A172 (cell line): ENCODE measurements at regions not wholly inside any gene's neighbourhood (a gene's known extent, or its start where the extent isn't known, plus 50 kb on each side); places are given as distances from the start of the nearest gene placed in this dataset.
"Not testable (repeated sequence)": the region's sequence is repeated elsewhere in the genome, so short reads cannot be mapped to it uniquely, and the experiment has no call there.

Source experiments
- DNase-seq: peaks from one replicate; pipeline ENCODE4 v3.0.0-alpha.2; 2015; ENCODE audit warnings: low spot score

DNA sequence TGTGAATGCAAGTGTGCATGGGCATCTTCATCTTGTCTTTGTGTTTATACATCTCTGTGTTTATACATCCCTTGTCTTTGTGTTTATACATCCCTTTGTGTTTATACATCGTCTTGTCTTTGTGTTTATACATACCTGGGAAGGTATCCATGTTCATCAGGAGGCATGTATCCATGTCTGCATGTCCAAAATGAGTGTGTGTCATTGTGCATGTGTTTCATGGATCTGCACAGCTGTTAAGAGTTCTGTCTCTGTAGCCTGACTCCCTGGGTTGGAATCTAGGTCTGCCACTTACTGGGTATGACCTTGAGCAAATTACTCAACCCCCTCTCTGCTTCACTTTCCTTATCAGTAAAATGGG, 50.1 kb upstream of the SIRPA start:
- DNase-seq = no peak

DNA sequence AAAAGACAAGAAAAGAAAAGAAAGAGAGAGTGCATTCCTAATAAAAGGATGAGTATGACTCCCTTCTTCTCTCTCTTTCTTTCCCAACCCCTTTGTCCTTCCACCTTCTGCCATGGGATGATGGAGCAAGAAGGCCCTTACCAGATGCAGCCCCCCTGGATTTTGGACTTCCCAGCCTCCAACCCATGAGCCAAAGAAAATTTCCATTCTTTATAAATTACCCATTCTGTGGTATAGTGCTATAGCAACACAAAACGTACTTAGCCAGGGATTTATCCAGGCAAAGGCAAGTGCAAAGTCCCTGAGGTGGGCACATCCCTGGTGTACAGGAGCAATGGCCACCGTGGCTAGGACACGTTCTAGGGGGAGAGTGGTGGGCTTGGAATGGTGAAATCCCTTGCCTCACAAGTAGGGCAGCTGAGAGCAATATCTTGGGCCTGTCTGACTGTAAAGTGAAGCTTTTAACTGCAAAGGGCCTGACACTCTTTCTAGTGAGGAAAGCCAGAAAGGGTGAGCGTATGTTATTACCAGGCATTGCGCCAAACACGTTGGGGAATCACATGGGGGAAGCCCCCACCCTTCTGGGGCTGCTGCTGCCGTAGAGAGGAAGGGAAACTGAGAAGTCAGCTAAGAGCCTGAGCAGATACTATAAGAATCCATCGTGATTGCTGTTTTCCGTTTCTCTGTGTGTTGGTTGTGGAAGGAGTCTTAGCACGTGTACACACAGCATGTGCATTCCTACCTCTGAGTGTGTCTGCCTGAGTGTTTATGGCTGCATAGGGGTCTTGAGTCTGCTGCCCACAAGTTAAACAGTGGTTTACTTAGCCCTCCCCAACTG, 50.7 kb upstream of the SIRPA start:
- DNase-seq = no peak

DNA sequence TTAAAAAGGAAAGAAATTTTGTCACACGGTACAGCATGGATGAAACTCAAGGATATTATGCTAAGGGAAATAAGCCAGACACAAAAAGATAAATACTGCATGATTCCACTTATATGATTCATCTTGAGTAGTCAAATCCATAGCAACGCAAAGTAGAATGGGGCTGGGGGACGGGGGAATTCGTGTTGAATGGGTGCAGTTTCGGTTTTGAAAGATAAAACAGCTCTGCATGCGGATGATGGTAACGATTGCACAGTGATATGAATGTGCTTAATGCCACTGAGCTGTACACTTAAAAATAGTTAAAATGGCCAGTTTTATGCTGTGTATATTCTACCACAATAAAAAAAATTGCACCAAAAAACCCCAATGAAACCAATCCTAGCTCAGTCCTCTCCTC, 52.9 kb upstream of the SIRPA start:
- DNase-seq = no peak

DNA sequence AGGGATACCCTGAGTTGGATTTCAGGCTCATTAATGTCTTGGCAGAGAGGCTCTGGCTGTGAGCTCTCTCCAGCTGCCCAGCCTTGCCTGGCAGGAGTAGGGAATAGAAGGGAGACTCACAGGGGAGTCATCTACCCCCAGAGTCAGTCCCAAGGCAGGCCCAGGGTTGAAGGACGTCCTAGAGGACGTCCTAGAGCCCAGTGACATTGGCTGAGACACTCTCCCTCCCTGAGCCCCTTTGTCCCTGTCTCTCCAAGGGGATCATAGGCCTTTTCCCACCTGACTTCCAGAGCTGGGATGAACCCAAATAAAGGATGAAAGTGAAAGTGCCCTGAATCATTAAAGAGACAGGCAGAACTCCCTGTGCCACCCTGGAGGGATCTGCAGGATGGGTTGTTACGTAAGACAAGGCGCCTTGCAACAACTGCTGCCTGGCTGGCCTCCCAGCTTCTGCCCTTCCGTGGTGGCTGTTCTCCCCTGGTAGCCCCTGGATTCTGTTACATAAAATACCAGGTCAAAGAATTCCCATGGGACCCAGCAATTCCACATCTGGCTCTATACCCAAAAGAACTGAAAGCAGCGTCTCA, 53.6 kb upstream of the SIRPA start:
- no peak for DNase-seq

DNA sequence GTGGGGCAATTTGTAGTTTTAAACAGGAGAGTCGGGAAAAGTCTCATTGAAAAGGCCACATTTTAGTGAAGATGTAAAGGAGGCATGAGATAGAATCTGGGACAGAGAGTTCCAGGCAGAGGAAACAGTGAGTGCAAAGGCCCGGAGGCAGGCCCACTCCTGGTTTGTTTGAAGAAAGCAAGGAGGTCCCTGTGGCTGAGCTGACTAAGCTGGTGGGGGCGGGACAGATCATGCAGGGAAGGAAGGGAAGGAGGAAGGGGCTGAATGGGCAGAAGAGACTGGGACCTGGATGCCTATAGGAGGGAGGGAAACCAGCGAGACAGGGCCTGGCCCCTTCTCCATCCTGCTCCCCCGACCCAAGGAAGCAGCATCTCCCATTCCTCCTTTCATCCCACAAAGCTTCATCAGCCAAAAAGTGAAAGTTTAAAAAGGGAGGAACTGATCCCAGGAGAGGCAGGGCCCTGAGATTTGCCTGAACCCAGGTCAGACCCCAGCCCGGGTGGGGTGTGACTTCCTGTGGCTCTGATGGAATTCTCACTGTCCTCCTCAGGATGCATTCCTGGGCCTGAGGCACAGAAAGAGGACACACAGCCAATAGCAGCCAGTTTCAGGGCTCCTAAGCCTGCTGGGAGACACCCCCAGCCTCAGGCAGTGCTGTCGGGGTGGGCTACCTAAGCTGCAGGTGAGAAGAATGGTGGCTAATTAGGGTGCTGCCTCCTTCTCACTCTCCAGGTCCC, 54.2 kb upstream of the SIRPA start:
- no peak for DNase-seq

DNA sequence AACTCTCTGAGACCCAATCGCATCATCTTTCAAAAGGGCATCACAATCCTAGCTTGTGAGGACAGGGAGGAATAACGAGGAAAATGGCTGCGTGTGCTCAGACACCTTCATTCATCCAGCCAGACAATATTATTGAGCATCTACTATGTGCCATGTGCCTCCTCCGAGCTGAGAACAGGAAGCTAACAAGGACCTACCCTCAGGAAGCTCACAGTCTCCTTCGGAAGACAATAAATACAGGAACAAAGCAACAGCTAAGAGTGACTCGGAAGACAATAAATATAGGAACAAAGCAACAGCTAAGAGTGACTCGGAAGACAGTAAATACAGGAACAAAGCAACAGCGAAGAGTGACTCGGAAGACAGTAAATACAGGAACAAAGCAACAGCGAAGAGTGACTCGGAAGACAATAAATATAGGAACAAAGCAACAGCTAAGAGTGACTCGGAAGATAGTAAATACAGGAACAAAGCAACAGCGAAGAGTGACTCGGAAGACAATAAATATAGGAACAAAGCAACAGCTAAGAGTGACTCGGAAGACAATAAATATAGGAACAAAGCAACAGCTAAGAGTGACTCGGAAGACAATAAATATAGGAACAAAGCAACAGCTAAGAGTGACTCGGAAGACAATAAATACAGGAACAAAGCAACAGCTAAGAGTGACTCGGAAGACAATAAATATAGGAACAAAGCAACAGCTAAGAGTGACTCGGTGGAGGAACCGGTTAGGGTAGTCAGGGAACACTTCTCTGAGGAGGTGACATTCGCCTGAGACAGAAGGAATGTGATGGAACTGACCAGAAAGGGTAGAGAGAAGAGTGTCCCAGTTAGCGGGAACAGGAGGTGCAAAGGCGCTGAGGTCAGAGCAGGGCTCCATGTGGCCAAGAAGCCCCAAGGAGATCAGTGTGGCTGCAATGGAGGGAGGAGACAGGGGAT, 55.6 kb upstream of the SIRPA start:
- DNase-seq = not testable (repeated sequence)

DNA sequence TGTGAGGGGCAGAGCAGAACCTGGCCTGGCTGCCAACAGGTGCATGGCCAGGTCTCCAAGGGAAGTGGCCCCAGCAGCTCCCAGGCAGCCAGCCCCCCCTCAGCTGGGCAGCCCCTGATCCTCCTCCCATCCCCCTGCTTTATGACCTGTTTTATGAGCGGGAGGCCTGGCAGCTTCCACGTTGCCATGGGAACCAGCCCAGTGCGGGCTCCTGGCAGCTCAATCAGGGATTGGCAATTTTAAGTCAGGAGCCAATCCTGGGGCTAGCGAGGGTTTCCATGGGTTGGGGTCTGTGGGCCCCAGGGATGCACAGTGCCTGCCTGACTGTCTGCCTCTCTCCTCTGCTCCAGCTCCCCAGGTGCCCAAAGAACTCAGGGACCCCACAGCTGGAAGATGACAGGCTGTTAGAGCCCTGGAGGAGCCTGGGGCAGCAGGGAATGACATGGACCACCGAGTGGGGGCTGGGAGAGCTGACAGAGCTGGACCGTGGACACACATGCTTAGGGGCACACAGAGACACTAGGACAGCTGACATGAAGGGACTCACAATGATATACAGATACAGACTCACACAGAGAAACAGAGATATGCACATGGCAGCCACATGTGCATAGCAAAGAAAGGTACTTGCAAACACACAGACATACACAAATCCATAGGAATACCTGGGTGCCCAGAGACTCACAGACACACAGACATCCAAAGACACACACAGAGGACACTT, 56.5 kb upstream of the SIRPA start:
- no peak for DNase-seq

DNA sequence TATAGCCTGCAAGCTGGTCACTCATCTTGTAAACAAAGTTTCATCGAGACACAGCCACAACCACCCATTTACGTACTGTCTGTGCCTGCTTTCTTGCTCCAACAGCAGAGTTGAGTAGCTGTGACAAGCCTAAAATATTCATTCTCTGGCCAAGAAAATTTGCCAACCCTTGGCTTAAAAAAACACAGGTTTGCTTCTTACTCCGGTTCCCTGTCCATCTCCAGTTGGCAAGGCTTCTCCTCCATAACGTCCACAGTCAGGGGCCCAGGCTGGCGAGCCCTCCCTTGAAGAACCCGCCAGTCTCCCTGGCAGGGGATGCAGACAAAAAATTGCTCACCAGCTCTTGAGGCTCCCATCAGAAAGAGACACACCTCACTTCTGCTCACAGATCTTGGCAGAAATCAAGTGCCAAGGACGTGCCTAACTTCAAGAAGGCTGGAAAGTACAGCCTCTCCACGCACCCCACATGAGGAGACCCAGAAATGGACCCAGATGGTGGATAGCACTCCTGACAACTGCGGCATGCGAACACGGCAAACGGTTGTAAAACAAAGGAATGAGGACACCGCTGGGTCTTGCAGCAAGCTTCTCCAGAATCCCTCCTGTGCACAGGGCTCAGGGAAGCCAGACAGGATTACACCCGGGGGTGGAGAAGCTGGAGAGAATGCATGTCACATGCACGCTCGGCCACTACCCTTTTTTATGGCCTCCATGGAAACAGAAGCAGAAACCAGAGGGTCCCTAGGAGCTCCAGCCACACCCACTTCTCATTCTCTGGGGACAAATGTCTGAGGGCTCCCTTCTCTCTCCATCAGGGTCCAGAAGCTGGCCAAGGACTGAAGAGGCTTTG, 59.8 kb upstream of the SIRPA start:
- no peak for DNase-seq

DNA sequence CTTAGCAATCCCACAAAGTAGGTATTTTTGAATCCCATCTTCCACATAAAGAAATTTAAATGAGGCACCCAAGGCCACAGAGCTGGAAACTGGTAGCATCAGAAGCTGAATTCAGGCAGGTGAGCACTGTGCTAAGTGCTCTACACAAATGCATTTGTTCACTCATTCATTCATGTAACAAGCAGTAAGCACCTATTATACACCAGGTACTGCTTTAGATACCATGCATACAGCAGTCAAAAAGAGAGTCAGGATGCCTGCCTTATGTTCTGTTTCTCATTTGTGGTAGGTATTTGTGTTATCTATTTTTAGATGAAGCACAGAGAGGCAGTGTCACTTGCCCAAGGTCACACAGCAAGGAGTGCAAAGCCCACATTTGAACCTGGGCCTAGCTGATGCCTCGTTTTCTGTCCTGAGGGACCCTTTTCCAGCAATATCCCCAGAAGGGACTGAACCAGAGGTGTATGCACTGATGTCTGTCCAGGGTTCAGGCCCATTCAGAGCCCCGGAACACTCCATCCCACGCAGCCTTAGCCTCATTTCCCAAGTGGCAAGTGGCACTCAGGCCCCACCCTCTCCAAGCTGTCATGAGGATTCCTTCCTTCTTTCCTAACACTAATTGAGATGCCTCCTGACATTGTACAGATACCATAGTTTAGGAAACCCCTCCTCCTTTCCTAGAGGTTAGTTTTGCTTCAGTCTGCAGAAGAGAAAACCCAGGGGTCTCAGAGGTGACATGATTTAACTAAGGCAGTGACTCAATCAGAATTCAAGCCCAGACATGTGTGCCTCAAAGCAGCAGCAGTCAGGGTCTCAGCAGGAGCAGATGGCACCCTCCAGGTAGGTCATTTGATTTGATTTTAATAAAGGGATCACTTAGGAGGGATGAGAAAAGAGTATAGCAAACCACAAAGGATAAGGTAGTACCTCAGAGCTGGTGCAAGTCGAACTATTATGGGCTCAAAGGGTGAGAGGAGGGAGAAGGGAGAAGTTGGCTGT, 61.2 kb upstream of the SIRPA start:
- DNase-seq = no peak

DNA sequence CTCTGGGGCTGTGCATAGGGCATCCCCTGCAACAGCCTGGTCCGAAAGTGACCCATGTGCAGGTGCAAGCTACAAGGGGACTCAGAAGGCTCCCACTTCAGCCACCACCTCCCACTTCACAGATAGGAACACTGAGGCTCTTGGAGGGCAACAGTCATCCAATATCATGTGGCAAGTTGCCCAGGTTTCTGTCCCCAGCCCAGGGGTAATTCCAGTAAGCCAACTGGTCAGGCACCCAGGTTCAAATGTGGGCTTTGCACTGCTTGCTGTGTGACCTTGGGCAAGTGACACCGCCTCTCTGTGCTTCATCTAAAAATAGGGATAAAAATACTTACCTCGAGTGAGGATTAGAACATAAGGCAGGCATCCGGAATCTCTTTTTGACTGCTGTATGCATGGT, 62.0 kb upstream of the SIRPA start:
- no peak for DNase-seq

DNA sequence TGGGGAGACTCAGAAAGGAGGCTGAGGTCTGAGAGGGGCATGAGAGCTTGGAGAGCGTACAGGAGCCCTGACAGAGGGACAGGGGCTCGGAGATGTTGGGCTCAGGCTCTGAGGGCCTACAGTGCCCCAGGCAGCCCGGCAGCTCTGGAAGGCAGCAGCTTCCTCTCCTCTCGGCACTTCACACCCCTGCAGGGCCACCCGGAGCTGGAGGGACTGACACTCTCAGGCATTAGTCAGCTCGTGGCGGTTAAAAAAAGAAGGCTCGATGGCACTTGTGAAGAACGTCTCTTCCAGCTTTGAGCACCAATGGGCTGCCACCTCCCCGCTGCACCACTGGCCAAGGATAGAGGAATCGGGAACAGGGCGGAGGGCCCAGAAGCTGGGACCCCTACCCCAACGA, 62.6 kb upstream of the SIRPA start:
- DNase-seq = peak; percentile 27

DNA sequence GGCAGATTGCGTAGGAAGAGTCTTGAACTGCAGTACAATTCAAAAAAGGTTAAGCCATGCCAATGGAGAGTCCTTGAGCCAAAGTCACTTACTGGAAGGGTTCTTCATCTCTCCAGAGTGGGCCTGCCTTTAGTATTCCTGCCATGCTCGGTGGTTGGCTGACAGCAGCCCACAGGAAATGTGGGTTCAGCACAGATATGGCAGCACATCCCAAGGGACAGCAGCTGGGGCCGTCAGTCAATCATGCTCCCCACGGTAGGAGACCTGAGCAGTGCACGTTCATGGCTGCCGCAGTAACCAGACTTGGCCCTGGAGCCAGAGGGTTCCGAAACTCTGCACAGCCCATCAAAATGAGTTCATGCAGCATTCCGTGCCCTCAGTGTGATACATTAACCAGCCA, 63.6 kb upstream of the SIRPA start:
- DNase-seq = no peak

DNA sequence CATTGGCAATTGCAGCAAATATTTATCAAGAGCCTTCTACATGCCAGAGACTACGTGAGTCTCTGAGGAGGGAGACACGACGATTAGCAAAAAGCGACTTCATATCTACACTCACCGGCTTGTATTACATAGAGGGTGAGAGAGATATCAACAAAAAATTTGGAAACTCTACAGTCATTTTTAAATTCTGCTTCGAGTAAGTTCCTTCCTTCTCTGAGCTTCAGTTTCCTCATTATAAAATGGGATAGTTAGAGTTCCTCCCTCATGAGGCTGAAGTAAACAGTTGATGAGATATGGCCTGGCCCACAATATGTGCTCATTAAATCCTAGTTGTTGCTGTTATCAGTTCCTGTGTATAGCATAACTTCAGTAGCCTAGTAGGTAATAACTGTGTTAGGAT, 64.1 kb upstream of the SIRPA start:
- DNase-seq = no peak

DNA sequence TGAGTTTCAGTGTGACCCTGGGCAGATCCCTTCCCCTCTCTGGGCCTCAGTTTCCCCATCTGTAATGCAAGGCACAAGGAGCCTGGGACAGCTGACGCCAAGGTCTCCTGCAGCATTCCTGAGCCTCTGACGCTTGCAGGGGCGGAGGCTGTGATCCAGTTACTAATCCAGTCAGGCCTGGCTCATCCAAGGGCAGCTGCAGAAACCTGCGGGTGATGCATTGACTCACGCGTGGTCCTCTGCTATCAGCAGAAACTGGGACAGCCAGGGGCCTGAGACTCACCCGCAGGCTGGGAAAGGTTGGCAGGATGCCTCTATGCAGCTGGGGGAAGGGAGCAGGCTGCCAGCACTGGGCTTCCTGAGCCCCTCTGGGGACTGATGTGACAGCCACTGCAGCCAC, 65.0 kb upstream of the SIRPA start:
- peak; percentile 98 for DNase-seq

DNA sequence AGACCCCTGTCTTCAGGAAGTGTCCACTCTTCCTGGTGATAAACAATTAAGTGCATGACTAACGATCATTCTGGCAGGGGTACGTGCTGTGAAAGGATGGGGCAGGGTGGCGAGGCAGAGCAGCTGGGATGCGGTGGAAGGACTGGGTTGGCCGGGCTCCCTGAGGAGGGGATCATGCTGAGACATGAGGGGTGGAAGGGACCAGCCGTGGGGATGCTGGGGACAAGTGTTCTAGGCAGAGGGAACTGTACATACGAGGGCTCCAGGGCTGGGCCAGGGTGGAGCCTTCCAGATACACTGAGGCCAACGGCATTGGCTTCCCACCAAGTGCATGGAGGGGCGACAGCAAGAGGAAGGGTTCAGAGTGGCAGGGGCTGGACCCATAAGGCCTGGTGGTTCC, 65.7 kb upstream of the SIRPA start:
- no peak for DNase-seq

DNA sequence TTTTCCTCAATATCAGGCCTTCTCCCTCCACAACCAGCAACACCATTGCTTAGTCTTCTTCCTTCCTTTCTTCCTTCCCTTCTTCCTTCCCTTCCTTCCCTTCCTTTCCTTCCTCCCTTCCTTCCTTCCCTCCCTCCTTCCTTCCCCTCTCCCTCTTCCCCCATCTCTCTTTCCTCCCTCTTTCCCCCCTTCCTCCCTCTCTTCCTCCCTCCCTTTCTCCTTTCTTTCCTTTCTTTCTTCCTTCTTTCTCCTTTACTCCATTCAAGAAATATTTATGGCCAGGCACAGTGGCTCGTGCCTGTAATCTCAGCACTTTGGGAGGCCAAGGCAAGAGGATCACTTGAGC, 66.4 kb upstream of the SIRPA start:
- no peak for DNase-seq

DNA sequence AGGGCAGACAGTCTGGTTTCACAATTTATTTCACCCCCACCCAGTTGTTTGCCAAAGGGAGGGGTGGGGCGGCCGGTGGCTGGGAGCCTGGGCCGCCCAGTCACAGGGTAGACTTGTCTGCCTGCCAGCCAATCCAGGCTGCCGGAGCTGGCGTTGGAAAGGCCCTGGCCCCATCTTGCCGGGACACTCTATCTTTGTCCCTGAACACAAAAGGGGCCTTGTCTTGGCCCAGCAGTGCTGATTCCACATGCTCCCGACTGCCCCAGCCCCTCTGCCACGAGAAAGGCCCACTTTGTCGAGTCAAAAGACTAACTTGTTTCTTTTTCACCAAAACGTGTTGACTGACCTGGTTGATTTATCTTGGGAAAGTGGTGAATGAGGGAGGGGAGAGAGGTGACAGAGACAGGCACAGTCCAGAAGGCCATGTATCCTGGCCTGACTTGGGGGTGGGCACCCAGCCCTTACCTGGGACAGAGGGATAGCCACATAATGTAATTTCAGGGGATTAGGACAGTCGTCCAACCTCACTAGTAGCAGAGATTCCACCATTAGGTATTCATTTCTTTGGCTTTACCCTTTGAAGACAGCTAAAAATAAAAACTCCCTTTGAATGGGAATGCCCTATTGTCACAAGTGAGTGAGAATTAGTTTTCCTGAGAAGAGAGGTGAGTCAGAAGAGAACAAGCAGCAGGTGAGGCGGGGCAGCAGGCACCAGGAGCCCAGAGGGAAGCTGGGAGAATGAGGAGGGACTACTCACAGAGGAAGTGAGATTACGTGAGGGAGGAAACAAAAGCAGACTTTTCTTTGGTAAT, 67.0 kb upstream of the SIRPA start:
- peak; percentile 80 for DNase-seq

DNA sequence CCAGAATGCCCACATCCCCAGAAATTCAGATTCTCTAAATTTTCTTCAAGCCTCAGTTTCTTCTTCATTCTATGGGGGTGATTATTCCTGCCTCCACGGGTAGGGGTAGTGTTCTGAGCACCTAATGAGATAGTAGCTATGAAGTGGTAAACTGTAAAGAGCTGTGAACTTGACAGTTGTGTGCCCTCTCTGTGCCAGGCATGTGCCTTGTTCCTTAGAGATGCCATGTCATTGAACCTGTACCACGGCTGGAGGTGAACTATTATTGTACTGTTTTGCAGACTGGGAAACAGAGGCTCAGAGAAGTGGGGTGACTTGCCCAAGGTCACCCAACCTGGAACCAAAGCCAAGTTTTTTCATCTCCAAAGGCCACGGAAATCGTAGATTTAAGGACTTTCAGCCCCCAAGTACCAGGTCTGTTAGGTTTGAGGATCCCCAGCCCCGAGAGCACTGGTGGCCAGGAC, 67.7 kb upstream of the SIRPA start:
- no peak for DNase-seq
